Liver (tissue), 3 donors: ENCODE measurements at regions not wholly inside any gene's neighbourhood (a gene's known extent, or its start where the extent isn't known, plus 50 kb on each side); places are given as distances from the start of the nearest gene placed in this dataset.

Experiments used
- FOXA1 ChIP-seq: IDR thresholded peaks from 2 replicates; pipeline ENCODE4 v1.6.1; 2016; ENCODE audit warnings: antibody characterized with exemption
- HNF4A ChIP-seq, 2 donors: conservative IDR thresholded peaks; 2 replicates each; pipeline ENCODE4 v1.6.1; 2016; ENCODE audit warnings: antibody characterized with exemption in 2 of 2, mild to moderate bottlenecking in 2 of 2
- HNF4G ChIP-seq: IDR thresholded peaks from 2 replicates; pipeline ENCODE4 v1.6.1; 2016; ENCODE audit warnings: antibody characterized with exemption
- JUND ChIP-seq, 2 donors: IDR thresholded peaks; 2 replicates each; pipeline ENCODE4 v1.6.1; 2016; ENCODE audit warnings: antibody characterized with exemption in 2 of 2
- TF ChIP-seq, protein P1 (sequence below): fragments of 150-350 bp; IDR thresholded peaks from 2 replicates; pipeline ENCODE4 v1.5.1; 2017; ENCODE audit warnings: improper control_type of control experiment, low read depth, low read length; ENCODE audit not compliant: missing input control
- TF ChIP-seq, protein P2 (sequence below): IDR thresholded peaks from 2 replicates; pipeline ENCODE4 v1.6.1; 2016; ENCODE audit warnings: antibody characterized with exemption
- TF ChIP-seq, protein P3 (sequence below): IDR thresholded peaks from 2 replicates; pipeline ENCODE4 v1.6.1; 2016; ENCODE audit warnings: antibody characterized with exemption, mild to moderate bottlenecking
- donor health status: healthy.
- donor health status: healthy.

DNA sequence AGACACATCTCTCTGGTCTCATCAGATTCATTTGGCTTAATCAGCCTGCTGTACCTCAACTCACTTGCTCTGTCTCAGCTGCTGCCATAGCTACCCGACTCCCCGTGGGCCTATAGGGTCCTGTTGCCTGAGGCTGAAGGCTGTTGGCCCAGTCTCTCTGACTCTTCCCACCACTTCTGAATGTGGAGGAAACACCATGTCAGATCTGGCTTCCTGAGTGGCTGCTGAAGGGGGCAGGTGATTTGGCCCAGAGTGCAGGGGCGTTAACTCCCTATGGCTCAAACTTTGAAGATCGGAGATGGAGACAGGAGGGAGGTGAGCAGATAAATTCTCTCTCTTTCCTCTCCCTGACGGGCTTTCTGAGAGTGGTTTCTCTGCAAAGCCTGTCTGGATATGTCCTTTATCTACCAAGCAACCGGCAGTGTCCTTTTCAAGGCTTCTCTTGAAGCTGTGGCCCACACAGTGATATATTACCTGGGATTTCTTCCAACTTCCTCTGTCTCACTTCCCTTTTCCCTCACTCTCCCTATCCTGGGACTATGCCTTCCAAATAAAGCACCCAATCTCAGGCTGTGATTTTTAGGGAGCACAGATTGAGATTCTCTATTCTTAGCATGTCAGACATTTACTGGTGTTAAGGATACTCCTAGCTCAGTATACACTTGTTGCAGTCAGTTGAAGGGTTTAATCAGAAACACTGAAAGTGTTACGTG, 334.9 kb upstream of the TBC1D5 start:
- TF ChIP-seq FOXA1 (no peak), HNF4A (conservative IDR thresholded peaks at IDR 0.05) (no peak), HNF4G (no peak), JUND (IDR thresholded peaks at IDR 0.05) (no peak)
- TF ChIP-seq, protein P1, sequence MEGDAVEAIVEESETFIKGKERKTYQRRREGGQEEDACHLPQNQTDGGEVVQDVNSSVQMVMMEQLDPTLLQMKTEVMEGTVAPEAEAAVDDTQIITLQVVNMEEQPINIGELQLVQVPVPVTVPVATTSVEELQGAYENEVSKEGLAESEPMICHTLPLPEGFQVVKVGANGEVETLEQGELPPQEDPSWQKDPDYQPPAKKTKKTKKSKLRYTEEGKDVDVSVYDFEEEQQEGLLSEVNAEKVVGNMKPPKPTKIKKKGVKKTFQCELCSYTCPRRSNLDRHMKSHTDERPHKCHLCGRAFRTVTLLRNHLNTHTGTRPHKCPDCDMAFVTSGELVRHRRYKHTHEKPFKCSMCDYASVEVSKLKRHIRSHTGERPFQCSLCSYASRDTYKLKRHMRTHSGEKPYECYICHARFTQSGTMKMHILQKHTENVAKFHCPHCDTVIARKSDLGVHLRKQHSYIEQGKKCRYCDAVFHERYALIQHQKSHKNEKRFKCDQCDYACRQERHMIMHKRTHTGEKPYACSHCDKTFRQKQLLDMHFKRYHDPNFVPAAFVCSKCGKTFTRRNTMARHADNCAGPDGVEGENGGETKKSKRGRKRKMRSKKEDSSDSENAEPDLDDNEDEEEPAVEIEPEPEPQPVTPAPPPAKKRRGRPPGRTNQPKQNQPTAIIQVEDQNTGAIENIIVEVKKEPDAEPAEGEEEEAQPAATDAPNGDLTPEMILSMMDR: no peak
- TF ChIP-seq, protein P2, sequence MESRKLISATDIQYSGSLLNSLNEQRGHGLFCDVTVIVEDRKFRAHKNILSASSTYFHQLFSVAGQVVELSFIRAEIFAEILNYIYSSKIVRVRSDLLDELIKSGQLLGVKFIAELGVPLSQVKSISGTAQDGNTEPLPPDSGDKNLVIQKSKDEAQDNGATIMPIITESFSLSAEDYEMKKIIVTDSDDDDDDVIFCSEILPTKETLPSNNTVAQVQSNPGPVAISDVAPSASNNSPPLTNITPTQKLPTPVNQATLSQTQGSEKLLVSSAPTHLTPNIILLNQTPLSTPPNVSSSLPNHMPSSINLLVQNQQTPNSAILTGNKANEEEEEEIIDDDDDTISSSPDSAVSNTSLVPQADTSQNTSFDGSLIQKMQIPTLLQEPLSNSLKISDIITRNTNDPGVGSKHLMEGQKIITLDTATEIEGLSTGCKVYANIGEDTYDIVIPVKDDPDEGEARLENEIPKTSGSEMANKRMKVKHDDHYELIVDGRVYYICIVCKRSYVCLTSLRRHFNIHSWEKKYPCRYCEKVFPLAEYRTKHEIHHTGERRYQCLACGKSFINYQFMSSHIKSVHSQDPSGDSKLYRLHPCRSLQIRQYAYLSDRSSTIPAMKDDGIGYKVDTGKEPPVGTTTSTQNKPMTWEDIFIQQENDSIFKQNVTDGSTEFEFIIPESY: no peak
- TF ChIP-seq, protein P3, sequence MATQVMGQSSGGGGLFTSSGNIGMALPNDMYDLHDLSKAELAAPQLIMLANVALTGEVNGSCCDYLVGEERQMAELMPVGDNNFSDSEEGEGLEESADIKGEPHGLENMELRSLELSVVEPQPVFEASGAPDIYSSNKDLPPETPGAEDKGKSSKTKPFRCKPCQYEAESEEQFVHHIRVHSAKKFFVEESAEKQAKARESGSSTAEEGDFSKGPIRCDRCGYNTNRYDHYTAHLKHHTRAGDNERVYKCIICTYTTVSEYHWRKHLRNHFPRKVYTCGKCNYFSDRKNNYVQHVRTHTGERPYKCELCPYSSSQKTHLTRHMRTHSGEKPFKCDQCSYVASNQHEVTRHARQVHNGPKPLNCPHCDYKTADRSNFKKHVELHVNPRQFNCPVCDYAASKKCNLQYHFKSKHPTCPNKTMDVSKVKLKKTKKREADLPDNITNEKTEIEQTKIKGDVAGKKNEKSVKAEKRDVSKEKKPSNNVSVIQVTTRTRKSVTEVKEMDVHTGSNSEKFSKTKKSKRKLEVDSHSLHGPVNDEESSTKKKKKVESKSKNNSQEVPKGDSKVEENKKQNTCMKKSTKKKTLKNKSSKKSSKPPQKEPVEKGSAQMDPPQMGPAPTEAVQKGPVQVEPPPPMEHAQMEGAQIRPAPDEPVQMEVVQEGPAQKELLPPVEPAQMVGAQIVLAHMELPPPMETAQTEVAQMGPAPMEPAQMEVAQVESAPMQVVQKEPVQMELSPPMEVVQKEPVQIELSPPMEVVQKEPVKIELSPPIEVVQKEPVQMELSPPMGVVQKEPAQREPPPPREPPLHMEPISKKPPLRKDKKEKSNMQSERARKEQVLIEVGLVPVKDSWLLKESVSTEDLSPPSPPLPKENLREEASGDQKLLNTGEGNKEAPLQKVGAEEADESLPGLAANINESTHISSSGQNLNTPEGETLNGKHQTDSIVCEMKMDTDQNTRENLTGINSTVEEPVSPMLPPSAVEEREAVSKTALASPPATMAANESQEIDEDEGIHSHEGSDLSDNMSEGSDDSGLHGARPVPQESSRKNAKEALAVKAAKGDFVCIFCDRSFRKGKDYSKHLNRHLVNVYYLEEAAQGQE: no peak
